ENCODE measurements at regions not wholly inside any gene's neighbourhood (a gene's known extent, or its start where the extent isn't known, plus 50 kb on each side); places are given as distances from the start of the nearest gene placed in this dataset.

GRCh38 chr18:64615021-64615420 is 466.1 kb upstream of the LINC00305 start:
- ATAC-seq (no peak), DNase-seq (no peak)
- intact Hi-C loops (cut with DNase I, micrococcal nuclease) = no loop called here

GRCh38 chr18:64614446-64614845 is 465.6 kb upstream of the LINC00305 start:
- intact Hi-C loops (cut with DNase I, micrococcal nuclease) = no loop called here
- no peak for DNase-seq
- ATAC-seq = no peak

DNA sequence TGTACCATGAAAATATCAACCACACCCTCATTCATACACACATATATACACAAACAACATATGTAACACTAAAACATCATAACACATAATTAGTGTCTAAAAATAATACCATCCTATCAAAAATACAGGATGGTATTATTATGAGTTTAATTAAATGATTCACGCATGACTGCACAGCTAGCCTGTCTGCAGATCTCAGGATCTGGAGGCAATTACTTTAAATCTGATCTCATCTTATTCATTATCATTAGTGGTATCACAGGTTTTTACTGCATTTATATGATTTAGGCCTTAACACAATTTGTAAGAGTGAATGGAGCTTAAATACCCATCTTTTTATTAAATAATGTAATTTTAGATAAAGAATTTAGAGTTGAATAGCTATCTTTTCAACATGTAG is 443.4 kb upstream of the LINC00305 start:
- DNase-seq (no peak), ATAC-seq (no peak)
- intact Hi-C loops (cut with DNase I, micrococcal nuclease) = no loop called here

GRCh38 chr18:64589000-64589399 is 440.1 kb upstream of the LINC00305 start:
- ATAC-seq (no peak), DNase-seq (no peak)
- intact Hi-C loops (cut with DNase I, micrococcal nuclease) = no loop called here

DNA sequence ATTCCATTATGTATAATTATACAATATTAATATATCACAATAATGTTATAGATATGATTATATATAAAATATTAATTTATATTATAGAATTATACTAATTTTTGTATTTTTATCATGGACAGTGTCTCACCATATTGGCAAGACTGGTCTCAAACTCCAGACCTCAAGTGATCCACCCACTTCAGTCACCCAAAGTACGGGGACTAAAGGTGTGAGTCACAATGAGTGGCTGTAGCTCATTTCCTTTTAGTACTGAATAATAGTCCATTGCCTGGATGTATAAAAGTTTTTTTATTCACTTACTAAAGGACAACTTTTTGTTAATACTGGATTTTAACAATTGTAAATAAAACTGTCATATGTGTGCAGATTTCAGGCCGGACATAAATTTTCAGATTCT is 417.6 kb upstream of the LINC00305 start:
- intact Hi-C loops (cut with DNase I, micrococcal nuclease) = no loop called here
- no peak for ATAC-seq

GRCh38 chr18:64562651-64563050 is 413.8 kb upstream of the LINC00305 start:
- no peak for DNase-seq
- intact Hi-C loops (cut with DNase I, micrococcal nuclease) = no loop called here
- ATAC-seq = no peak

More for the DNA sequence above, 417.6 kb upstream of the LINC00305 start:
- DNase-seq = no peak

DNA sequence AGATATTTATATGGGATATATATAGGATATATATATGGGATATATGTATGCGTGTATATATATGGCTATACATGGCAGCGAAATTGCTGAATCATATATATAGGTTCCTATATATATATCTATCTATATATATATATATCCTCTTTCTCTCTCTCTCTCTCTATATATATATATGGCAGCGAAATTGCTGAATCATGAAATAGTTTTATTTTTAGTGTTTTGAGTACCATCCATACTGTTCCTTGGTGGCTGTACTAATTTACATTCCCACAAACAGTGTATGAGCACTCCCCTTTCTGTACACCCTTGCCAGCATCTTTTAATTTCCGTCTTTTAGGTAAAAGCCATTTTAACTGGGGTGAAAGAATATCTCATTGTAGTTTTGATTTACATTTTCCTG is 397.6 kb upstream of the LINC00305 start:
- intact Hi-C loops (cut with DNase I, micrococcal nuclease) = no loop called here
- no peak for ATAC-seq
- no peak for DNase-seq

- intact Hi-C loops (cut with DNase I, micrococcal nuclease) = no loop called here
Measured at GRCh38 chr18:64539847-64540246, 391.0 kb upstream of the LINC00305 start.

GRCh38 chr18:64528646-64529045 is 379.8 kb upstream of the LINC00305 start:
- DNase-seq (no peak), ATAC-seq (no peak)
- intact Hi-C loops (cut with DNase I, micrococcal nuclease) = no loop called here

More at GRCh38 chr18:64539847-64540246, 391.0 kb upstream of the LINC00305 start:
- ATAC-seq (no peak), DNase-seq (no peak)

DNA sequence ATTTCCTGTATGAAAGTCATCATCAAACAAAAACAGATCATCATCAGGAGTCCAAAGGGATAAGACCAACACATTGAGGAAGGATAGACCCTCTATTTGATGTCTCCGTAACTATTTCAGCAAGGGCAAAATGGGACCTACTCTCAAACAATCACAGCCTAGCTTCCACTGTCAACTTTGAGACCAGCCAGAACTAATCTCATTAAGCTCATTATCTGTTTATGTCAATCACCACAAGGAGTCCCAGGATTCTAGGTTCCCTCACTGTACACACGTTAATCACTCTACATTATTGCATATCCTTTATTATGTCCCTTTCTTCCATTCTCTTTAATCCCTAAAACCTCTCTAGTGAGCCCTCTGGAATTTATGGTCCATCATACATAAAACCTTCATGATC is 370.3 kb upstream of the LINC00305 start:
- DNase-seq (no peak), ATAC-seq (no peak)
- intact Hi-C loops (cut with DNase I, micrococcal nuclease) = no loop called here

DNA sequence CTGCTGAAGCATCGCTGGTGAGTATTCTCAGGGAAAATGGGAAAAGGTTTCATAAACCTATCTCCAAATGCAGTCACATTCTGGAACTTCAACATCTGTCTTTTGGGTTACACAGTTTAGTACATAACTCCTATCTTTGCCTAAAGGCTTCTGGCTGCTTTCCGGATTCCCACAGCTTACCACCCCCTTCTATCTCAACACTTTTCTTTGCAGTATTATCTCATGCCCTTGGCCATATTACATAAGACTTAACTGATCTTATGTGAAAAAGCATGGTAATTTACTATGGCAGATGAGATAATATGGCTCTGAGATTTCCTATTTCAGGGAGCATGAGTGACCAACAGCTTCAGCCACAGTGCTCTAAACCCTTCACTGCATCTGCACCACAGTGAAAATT is 369.3 kb upstream of the LINC00305 start:
- ATAC-seq = no peak
- DNase-seq = no peak
- intact Hi-C loops (cut with DNase I, micrococcal nuclease) = no loop called here

- DNase-seq = no peak
- ATAC-seq = no peak
- intact Hi-C loops (cut with DNase I, micrococcal nuclease) = no loop called here
Measured at GRCh38 chr18:64513401-64513800, 364.5 kb upstream of the LINC00305 start.

DNA sequence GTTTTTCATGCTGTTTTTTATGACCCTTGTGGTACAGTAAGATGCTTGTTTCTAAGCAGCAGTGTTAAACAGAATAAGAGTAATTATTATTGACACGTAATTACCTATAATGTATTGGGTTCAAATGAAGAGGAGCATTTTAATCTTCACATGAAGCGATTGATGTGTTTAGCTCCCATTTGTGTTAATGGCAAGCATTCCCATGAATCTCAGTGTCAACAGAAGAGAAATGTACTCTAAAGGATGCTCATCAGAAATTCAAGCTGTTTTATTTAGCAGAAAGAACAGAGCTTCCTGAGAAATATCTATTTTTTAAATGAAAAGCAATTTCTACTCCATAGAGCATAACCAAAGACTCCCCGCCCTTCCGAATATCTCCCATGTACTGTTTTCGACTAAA is 341.3 kb upstream of the LINC00305 start:
- ATAC-seq (no peak), DNase-seq (no peak)
- intact Hi-C loops (cut with DNase I, micrococcal nuclease) = no loop called here

DNA sequence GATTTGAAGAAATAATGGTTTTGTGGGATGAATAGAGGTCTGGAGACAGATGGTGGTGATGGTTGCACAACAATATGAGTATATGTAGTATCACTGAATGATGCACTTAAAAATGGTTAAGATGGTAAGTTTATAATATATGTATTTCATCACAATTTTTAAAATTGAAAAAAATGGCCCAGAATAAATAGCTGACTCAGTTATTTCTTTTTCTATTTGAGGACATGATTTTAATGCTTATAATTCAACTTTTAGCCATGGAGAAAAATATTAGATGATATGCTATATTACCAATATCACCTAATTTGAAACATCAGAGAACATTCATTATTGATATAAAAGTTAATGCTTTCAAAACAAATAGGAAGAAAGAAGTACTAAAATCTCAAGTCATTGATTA is 339.8 kb upstream of the LINC00305 start:
- no peak for ATAC-seq
- intact Hi-C loops (cut with DNase I, micrococcal nuclease) = no loop called here

GRCh38 chr18:64474773-64475172 is 325.9 kb upstream of the LINC00305 start:
- ATAC-seq (no peak), DNase-seq (no peak)
- intact Hi-C loops (cut with DNase I, micrococcal nuclease) = no loop called here

More for the DNA sequence above, 339.8 kb upstream of the LINC00305 start:
- DNase-seq = no peak

GRCh38 chr18:64474255-64474654 is 325.4 kb upstream of the LINC00305 start:
- intact Hi-C loops (cut with DNase I, micrococcal nuclease) = no loop called here
- DNase-seq (no peak), ATAC-seq (no peak)

- DNase-seq (no peak), ATAC-seq (no peak)
- intact Hi-C loops (cut with DNase I, micrococcal nuclease) = no loop called here
Measured at GRCh38 chr18:64449434-64449833, 300.5 kb upstream of the LINC00305 start.

DNA sequence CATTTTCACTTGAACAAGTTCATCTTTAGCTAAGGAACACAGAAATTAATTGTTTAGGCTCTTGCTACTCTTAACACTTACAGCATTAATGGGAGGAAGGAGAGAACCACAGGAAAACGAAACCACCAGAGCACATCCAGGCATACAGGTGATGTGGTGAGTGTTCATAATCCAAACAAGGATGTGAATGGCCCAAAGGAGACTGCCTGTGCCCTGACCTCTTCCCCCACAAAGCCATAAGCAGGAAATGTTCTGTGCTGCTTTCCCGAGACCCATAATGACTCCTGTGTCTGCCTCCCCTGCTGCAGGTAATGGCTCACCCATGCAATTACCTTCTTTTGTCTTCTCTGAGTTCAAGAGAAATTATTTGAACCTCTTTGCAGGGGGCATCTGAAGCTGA is 295.9 kb upstream of the LINC00305 start:
- intact Hi-C loops (cut with DNase I, micrococcal nuclease) = no loop called here
- no peak for DNase-seq
- no peak for ATAC-seq

DNA sequence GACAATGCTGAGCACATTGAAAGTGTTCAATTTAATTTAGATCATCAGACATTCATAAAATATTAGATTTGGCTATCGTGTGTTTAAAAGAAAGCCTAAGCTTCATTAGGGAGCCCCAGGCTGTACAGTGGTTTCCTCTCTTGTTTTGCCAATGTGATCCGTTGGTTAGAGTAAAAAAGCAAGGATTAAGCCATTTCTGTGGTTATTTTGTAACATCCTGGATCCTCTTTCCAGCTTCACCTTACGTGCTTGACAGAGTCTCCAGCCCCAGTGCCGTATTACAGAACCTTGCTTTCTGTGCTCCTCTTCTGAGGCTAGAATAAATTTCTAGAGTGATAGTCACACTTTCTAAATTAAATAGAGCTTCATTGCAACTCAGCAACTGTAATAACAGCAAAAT is 289.3 kb upstream of the LINC00305 start:
- intact Hi-C loops (cut with DNase I, micrococcal nuclease) = no loop called here
- ATAC-seq = no peak

GRCh38 chr18:64436111-64436510 is 287.2 kb upstream of the LINC00305 start:
- DNase-seq (no peak), ATAC-seq (peak; percentile 42)
- intact Hi-C loops (cut with DNase I, micrococcal nuclease) = no loop called here

More for the DNA sequence above, 289.3 kb upstream of the LINC00305 start:
- DNase-seq = no peak

GRCh38 chr18:64419156-64419555 is 270.3 kb upstream of the LINC00305 start:
- intact Hi-C loops (cut with DNase I, micrococcal nuclease) = no loop called here
- no peak for ATAC-seq
- DNase-seq = no peak

GRCh38 chr18:64416990-64417389 is 268.1 kb upstream of the LINC00305 start:
- DNase-seq = no peak
- intact Hi-C loops (cut with DNase I, micrococcal nuclease) = no loop called here
- ATAC-seq = no peak
